ENCODE measurements at regions not wholly inside any gene's neighbourhood (a gene's known extent, or its start where the extent isn't known, plus 50 kb on each side); places are given as distances from the start of the nearest gene placed in this dataset.
"Not testable (repeated sequence)": the region's sequence is repeated elsewhere in the genome, so short reads cannot be mapped to it uniquely, and the experiment has no call there.

DNA sequence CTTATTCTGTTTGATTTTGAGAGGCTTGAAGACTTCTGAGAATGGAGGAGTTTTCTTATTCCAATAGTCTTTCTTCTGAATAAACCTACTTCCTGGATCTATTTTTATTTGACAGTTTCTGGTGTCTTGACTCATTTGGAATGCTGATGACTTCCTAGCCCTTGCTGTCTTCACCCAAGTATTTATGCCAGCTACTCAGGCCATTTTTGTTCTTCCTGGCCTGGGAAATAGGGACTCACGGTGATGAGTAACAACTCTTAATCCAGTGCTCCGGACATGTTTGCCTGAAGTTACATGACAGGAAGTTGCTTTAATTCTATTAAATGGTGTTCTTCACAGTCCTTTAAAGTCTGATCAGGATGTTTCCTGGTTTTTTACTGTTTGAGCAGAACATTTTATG lies 272.1 kb upstream of the EYS start:
- CTCF ChIA-PET = interaction anchor here (0.7 to 0.8 kb wide), 2 partner anchors 25 to 74 kb away, joined by 3 to 4 read pairs; no protein-coding TSS in a partner anchor
- no peak for DNase-seq
- Histone ChIP-seq H3K27ac (ENCODE audit: low read depth in 1 of 2, low read length in 2 of 2) (no peak overlapping the region), H3K27me3 (ENCODE audit: control insufficient read depth in 1 of 2, insufficient read depth in 2 of 2, low read length in 2 of 2) (no peaks in the 10 kb centered on the region), H3K4me1 (ENCODE audit: insufficient read depth, low read length) (no peaks in the 10 kb centered on the region), H3K36me3 (ENCODE audit: insufficient read depth, low read length) (no peaks in the 10 kb centered on the region), H3K9me3 (ENCODE audit: control insufficient read depth in 1 of 2, insufficient read depth in 1 of 2, low read length in 2 of 2) (no peaks in the 10 kb centered on the region), H3K4me3 (ENCODE audit: low read length) (no peak overlapping the region)
- Mint-ChIP-seq H3K9me3 (peaks cover 9% of the 10 kb centered on the region), H3K27me3 (no peaks in the 10 kb centered on the region), H3K27ac (no peak overlapping the region), H3K36me3 (ENCODE audit: low read depth) (no peaks in the 10 kb centered on the region), H3K4me3 (no peak overlapping the region), H3K4me1 (ENCODE audit: low read depth) (no peaks in the 10 kb centered on the region)
- POLR2A ChIA-PET = no interaction called here
- intact Hi-C loops (cut with DNase I, micrococcal nuclease) = no loop called here
- ATAC-seq (ENCODE audit: poor library complexity) = no peak
- TF ChIP-seq, protein P1, sequence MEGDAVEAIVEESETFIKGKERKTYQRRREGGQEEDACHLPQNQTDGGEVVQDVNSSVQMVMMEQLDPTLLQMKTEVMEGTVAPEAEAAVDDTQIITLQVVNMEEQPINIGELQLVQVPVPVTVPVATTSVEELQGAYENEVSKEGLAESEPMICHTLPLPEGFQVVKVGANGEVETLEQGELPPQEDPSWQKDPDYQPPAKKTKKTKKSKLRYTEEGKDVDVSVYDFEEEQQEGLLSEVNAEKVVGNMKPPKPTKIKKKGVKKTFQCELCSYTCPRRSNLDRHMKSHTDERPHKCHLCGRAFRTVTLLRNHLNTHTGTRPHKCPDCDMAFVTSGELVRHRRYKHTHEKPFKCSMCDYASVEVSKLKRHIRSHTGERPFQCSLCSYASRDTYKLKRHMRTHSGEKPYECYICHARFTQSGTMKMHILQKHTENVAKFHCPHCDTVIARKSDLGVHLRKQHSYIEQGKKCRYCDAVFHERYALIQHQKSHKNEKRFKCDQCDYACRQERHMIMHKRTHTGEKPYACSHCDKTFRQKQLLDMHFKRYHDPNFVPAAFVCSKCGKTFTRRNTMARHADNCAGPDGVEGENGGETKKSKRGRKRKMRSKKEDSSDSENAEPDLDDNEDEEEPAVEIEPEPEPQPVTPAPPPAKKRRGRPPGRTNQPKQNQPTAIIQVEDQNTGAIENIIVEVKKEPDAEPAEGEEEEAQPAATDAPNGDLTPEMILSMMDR (IDR thresholded peaks at IDR 0.05) = no peak

DNA sequence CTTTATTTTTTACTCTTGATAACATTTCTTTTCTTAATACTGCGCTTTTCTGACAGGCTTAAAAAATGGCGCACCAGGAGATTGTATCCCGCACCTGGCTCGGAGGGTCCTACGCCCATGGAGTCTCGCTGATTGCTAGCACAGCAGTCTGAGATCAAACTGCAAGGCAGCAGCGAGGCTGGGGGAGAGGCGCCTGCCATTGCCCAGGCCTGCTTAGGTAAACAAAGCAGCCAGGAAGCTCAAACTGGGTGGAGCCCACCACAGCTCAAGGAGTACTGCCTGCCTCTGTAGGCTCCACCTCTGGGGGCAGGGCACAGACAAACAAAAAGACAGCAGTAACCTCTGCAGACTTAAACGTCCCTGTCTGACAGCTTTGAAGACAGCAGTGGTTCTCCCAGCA lies 264.2 kb upstream of the EYS start:
- H3K4me3 Mint-ChIP-seq; H3K27ac Mint-ChIP-seq; ATAC-seq (ENCODE audit: poor library complexity); H3K4me1 Mint-ChIP-seq (ENCODE audit: low read depth); H3K27me3 Mint-ChIP-seq; POLR2A ChIA-PET; H3K9me3 Mint-ChIP-seq; intact Hi-C loops (cut with DNase I, micrococcal nuclease); H3K27me3 ChIP-seq (ENCODE audit: control insufficient read depth in 1 of 2, insufficient read depth in 2 of 2, low read length in 2 of 2); DNase-seq; H3K4me3 ChIP-seq (ENCODE audit: low read length); H3K9me3 ChIP-seq (ENCODE audit: control insufficient read depth in 1 of 2, insufficient read depth in 1 of 2, low read length in 2 of 2); H3K4me1 ChIP-seq (ENCODE audit: insufficient read depth, low read length); H3K36me3 ChIP-seq (ENCODE audit: insufficient read depth, low read length); CTCF ChIA-PET; H3K36me3 Mint-ChIP-seq (ENCODE audit: low read depth); H3K27ac ChIP-seq (ENCODE audit: low read depth in 1 of 2, low read length in 2 of 2): not testable (repeated sequence)

DNA sequence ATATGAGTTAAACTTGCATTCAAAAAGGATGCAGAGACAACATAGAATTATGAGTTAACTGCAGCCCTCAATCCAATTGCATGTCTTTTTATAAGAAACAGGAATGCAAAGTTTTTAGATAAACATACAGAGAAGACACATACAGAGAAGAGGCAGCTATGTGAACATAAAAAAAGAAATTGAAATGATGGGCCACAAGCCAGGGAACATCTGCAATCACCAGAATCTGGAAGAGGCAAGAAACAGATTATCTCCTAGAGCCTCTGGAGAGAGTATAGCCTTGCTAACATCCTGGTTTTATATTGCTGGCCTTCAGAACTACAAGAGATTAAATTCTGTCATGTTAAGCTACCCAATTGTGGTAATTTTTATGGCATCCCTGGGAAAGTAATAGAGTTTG lies 257.2 kb upstream of the EYS start:
- Mint-ChIP-seq H3K27me3 (no peaks in the 10 kb centered on the region), H3K4me3 (no peak overlapping the region), H3K9me3 (peaks cover 10% of the 10 kb centered on the region), H3K27ac (no peak overlapping the region), H3K36me3 (ENCODE audit: low read depth) (no peaks in the 10 kb centered on the region), H3K4me1 (ENCODE audit: low read depth) (no peaks in the 10 kb centered on the region)
- no peaks in the 10 kb centered on the region for H3K27me3 ChIP-seq (ENCODE audit: control insufficient read depth in 1 of 2, insufficient read depth in 2 of 2, low read length in 2 of 2)
- no peaks in the 10 kb centered on the region for H3K36me3 ChIP-seq (ENCODE audit: insufficient read depth, low read length)
- intact Hi-C loops (cut with DNase I, micrococcal nuclease) = no loop called here
- no peak overlapping the region for H3K4me3 ChIP-seq (ENCODE audit: low read length)
- no peak overlapping the region for H3K27ac ChIP-seq (ENCODE audit: low read depth in 1 of 2, low read length in 2 of 2)
- DNase-seq (no peak), ATAC-seq (ENCODE audit: poor library complexity) (no peak)
- TF ChIP-seq, protein P1 (IDR thresholded peaks at IDR 0.05) = no peak
- ChIA-PET POLR2A (no interaction called here), CTCF (no interaction called here)
- H3K9me3 ChIP-seq (ENCODE audit: control insufficient read depth in 1 of 2, insufficient read depth in 1 of 2, low read length in 2 of 2) = peaks cover 4 to 5% of the 10 kb centered on the region in 2 experiments
- H3K4me1 ChIP-seq (ENCODE audit: insufficient read depth, low read length) = no peaks in the 10 kb centered on the region

DNA sequence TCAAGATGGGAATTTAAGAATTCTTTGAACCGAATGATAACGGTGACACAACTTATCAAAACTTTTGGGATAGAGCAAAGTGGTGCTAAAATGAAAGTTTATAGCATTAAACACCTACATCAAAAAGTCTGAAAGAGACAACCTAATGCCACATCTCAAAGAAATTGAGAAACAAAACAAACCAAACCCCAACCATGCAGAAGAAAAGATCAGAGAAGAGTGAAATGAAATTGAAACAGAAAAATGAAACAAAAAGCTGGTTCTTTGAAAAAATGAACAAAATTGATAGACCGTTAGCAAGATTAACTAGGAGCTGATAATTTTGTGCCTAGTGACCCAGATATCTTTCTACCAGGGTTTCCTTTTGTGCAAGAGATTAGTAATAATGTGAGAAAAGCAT lies 248.0 kb upstream of the EYS start:
- DNase-seq = no peak
- intact Hi-C loops (cut with DNase I, micrococcal nuclease) = no loop called here
- H3K27ac ChIP-seq (ENCODE audit: low read depth in 1 of 2, low read length in 2 of 2) = no peak overlapping the region
- H3K9me3 ChIP-seq (ENCODE audit: control insufficient read depth in 1 of 2, insufficient read depth in 1 of 2, low read length in 2 of 2) = no peaks in the 10 kb centered on the region
- H3K27ac Mint-ChIP-seq = no peak overlapping the region
- H3K36me3 Mint-ChIP-seq (ENCODE audit: low read depth) = no peaks in the 10 kb centered on the region
- TF ChIP-seq, protein P1 (IDR thresholded peaks at IDR 0.05) = no peak
- no peaks in the 10 kb centered on the region for H3K4me1 Mint-ChIP-seq (ENCODE audit: low read depth)
- no peak overlapping the region for H3K4me3 Mint-ChIP-seq
- H3K4me3 ChIP-seq (ENCODE audit: low read length) = no peak overlapping the region
- ChIA-PET POLR2A (no interaction called here), CTCF (no interaction called here)
- no peaks in the 10 kb centered on the region for H3K27me3 Mint-ChIP-seq
- no peak for ATAC-seq (ENCODE audit: poor library complexity)
- H3K9me3 Mint-ChIP-seq = peaks cover 4% of the 10 kb centered on the region
- H3K4me1 ChIP-seq (ENCODE audit: insufficient read depth, low read length) = no peaks in the 10 kb centered on the region
- H3K27me3 ChIP-seq (ENCODE audit: control insufficient read depth in 1 of 2, insufficient read depth in 2 of 2, low read length in 2 of 2) = no peaks in the 10 kb centered on the region
- H3K36me3 ChIP-seq (ENCODE audit: insufficient read depth, low read length) = no peaks in the 10 kb centered on the region
